ENCODE measurements at regions not wholly inside any gene's neighbourhood (a gene's known extent, or its start where the extent isn't known, plus 50 kb on each side); places are given as distances from the start of the nearest gene placed in this dataset.

DNA sequence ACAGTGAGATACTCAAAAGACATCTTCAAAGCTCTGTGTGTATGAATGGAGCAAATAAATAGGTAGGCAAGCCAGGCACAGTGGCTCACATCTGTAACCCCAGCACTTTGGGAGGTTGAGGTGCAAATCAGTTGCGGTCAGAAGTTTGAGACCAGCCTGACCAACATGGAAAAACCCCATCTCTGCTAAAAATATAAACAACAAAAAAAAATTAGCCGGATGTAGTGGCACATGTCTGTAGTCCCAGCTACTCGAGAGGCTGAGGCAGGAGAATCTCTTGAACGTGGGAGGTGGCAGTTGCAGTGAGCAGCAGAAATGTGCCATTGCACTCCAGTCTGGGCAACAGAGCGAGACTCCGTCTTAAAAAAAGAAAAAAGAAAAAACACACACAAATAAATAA, 945.1 kb upstream of the PIK3C3 start:
- no peak for DNase-seq

DNA sequence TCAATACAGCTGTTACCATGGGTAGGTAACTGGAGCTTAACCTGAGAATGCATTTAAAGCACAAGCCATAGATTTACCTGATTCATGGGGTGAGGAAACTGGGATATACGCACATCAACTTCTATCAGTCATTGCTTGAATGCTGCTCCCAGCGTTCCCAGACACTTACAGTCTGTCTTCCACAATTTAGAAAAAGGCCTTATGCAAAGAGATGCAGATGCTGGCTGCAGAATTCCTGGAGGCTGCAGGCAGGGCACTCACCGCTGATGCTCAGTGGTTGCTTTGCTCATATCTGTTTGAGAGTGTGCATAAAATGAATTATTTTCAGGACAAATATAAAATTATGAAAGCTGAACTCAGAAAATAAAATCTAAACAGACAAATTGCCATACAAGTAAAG, 950.7 kb upstream of the PIK3C3 start:
- no peak for DNase-seq

- DNase-seq, result no peak
Observed at GRCh38 chr18:40995529-40995928, 959.5 kb upstream of the PIK3C3 start.

GRCh38 chr18:40993363-40993762, 961.7 kb upstream of the PIK3C3 start:
- no peak for DNase-seq

DNA sequence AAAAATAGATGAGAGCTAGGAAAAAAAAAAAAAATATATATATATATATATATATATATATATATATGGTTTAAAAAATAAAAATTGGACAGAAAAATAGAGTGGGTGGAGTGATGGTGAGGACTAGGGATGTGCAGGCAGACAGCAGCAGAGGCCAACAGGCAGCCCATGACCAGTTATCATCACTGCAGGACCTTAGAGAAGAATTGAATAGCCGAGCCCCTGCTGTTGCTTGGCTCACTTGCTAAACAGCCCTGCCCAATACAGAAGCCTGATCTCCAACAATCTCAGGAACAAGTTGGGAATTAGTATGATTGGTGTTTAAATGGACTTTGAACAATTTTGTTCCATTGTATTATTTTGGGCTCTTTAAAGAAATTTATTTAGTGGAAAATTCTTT, 967.5 kb upstream of the PIK3C3 start:
- no peak for DNase-seq

DNA sequence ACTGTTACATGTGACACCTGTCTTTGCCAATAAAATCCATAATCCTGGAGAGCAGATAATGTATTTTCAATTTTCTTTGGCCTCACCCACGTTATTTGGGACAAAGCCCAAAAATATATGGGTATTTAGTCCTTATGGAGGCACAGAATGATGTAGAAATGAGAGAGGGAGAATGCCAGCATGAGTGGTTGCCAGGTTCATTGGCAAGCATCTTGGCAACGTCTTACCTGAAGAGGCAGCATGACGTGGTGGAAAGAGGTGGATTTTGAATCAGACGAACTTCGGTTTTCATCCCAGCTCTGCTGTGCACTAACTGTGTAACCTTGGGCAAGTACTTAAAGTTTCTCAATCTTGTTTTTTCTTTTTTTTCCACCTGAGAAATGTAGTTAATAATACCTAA, 969.6 kb upstream of the PIK3C3 start:
- no peak for DNase-seq

- no peak for DNase-seq
Observed at GRCh38 chr18:40984856-40985255, 970.2 kb upstream of the PIK3C3 start.

- no peak for DNase-seq
Observed at GRCh38 chr18:40983835-40984234, 971.2 kb upstream of the PIK3C3 start.

GRCh38 chr18:40980171-40980570, 974.9 kb upstream of the PIK3C3 start:
- no peak for DNase-seq

GRCh38 chr18:40976050-40976449, 979.0 kb upstream of the PIK3C3 start:
- DNase-seq, result no peak

DNA sequence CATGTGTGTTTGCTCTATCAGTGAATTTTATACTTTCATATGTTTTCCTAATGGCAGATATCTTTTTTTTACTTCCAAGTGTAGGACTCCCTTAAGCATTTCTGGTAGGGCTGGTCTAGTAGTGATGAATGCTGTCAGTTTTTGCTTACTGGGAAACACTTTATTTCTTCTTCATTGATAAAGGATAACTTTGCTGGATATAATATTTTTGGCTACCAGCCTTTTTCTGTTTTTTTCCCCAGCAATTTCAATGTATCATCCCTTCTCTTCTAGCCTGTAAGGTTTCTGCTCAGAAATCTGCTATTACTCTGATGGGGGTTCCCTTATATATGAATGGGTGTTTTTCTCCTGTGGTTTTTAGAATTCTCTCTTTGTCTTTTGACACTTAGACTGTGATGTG, 980.6 kb upstream of the PIK3C3 start:
- DNase-seq, result no peak

DNA sequence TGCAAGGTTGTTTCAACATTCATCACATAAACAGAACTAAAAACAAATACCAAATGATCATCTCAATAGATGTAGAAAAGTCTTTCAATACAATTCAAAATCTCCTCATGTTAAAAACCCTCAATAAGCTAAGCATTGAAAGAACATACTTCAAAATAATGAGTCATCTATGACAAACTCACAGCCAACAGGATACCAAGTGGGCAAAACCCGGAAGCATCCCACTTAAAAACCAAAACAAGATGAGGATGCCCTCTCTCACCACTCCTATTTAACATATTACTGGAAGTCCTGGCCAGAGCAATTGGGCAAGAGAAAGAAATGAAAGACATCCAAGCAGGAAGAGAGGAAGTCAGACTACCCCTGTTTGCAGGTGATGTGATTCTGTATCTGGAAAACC, 992.2 kb upstream of the PIK3C3 start:
- DNase-seq, result no peak

- no peak for DNase-seq
Observed at GRCh38 chr18:40957533-40958070, 997.4 kb upstream of the PIK3C3 start.

- DNase-seq, result no peak
Observed at GRCh38 chr18:40956213-40956612, 998.8 kb upstream of the PIK3C3 start.

GRCh38 chr18:40955351-40955750, 999.7 kb upstream of the PIK3C3 start:
- DNase-seq, result no peak

DNA sequence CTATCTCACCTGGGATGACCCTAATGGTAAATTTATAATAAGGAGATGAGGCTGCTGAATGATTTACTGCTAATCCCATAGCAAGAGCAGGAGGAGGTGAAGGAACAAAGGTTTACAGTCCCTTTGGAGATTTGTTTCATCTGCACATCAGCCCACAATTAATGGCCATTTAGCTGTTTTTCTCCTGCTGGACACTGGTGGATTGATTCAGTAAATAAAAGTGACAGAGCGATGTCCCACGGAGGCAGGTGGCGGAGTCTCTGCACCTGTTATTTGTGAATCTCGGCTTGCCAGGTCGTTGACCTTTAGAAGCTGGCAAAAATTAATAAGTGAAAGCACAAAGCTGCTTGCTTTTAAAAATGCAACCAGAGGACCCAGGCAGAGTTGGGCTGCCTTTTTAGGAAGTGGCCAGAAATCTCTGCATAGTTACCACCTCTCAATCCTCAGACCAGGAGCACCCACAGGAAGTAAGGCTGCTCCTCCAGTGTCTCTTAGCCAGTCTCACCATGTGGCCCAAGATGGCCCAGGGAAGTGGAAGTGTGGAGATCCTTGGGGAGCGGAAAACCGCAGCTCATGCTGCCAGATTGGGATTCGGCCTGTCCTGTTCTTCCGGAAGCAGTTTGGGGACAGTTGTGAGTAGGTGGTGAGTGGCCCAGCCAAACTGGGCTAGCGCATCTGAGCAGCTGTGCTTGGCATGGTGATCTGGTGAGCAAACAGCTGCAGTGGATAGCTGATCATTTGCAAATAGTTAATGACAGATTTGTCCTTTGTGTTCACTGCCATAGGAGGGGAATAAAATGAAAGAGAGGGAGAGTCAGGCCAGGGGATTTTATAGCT, 1005.7 kb upstream of the PIK3C3 start:
- no peak for DNase-seq

DNA sequence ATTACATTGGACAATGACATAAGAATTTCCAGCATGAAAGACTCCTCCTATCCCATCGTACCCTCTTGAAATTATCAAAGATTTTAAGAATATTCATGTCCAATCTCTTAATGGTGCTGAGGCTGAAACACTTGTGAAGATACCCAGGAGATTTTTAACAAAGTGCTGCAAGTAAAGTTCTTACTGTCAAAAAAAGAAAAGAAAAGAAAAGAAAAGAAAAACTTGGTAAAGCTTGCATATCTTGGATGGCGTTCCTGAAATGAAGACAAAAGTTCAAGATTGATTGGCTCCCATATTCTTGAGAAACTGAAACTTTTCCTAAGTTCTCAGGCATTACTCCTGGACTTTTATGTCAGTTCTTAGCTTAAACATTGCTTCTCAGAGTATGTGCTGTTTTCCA, 1010.5 kb upstream of the PIK3C3 start:
- DNase-seq, result no peak

DNA sequence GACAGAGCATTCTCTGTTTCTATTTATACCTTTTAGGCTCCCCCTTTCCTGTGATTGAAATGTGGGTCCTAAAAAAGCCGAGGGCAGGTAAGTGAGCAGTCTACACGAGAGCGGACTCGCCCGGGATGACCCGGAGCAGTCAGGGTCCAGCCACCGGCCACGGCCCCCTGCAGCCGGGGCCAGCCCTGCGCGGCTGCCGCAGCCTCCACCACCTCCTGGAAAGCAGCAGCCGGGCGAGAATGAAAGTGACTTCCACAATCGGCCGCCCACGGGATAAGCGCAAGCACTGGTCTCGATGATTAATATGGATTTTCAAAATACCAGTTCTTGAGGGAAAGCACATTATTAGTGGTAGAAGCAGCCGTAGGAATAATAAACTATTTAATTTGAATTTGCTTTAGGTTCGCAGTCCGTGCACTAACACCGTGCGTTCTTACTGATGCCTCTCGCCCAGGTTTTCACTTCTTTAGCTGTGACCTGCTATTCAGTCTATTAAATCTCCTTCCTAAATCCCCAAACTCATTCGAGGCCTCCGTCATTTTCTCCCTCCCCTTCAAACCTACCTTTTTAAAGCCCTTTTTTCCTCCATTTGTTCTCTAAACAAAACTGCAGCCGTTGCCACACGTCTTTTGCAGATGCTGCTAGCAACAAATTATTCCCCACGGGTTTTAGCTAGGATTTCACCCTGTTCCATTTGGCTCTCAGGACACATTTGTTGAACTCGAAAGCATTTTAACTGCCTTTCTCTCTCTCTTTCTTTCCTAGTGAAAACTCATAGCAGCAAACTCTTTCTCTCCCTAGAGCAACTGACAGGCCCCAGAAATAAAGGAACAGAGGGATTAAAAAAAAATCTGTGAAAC, 1015.1 kb upstream of the PIK3C3 start:
- no peak for DNase-seq

DNA sequence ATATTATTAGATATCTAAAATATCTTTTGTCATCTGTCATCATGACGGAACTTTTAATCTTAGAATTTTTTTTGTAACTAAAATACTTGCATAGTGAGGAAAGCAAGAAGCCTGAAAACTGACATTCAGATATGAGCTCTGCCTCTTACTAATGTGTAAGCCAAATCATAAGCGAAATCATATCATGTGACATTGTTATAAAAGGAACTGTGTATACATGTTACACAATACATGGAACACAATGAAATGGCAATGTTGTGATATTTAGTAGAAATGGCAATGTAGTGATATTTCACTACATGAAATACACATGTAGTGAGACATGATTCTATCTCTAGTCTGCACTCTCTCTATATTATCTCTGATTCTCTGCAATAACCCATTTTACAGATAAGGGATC, 1016.4 kb upstream of the PIK3C3 start:
- no peak for DNase-seq

GRCh38 chr18:40937386-40937785, 1017.6 kb upstream of the PIK3C3 start:
- DNase-seq, result no peak

DNA sequence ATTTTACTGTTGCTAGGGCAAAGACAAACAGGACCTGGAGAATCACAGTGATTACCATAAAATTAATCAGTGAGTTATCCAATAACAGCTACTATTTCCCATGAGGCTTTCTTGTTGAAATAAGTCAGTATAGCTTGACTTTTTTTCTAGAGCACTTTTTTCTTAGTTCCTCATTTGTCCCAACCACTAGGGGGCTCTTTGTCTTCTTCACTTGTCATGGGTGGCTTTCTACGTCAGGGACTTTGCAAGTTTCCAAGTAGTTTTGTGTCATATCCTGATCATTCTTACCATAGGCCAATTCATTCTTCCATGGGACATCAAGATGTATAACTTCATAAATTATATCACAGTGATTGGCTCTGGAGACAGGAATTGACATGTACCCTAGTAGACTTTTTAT, 1019.6 kb upstream of the PIK3C3 start:
- peak; percentile 8 for DNase-seq

DNA sequence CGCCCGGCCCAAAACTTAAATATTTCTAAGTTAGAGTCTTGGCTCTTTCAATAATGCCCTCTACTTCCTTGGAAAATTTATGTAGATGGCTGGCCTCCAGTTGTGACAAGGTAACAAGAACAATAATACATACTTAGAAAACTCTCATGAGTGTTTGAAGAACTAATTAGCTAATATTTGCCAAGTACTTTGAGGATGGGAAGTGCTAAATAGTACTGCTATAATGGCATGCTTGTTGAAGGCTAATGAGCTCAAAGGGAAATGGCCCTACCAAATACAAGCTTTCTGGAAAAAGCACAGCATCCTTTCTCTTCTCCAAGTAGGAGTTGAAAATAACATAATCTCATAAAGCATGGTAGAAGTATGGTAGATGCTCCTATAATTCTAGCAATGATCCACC, 1022.2 kb upstream of the PIK3C3 start:
- DNase-seq, result no peak

- DNase-seq, result no peak
Observed at GRCh38 chr18:40930211-40930882, 1024.7 kb upstream of the PIK3C3 start.

Data from GDM1 (cell line).